ENCODE measurements at regions not wholly inside any gene's neighbourhood (a gene's known extent, or its start where the extent isn't known, plus 50 kb on each side); places are given as distances from the start of the nearest gene placed in this dataset.

DNA sequence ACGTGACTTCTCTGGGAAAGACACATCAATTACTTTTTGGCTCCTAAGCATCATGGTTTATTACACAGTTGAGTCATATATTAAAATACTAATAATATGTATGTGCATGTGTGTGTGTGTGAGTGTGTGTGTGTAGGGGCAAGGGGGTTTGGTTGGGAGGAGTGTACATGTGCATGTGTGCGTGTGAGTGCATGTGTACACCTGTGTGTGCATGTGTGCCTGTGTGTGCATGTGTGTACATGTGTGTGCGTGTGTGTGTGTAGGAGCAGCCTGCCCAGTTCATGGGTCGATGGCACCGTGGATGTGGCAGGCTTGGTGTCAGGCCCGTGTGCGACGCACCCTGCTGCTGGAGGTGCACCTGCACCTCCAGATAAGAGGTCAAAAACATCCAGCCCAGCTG lies 99.0 kb upstream of the SNTG2 start:
- Histone ChIP-seq H3K4me3 (no peak overlapping the region), H3K36me3 (no peaks in the 10 kb centered on the region), H3K4me1 (no peaks in the 10 kb centered on the region), H3K27me3 (no peaks in the 10 kb centered on the region), H3K27ac (no peak overlapping the region), H3K9me3 (no peaks in the 10 kb centered on the region)
- in situ Hi-C loops (cut with MboI; ENCODE audit: low pct_ligation_motif_present in 1 of 4, low pct_unique_long_range_greater_than_20kb in 1 of 4, low sequenced_read_pairs in 3 of 4), result loop anchor here in 2 of 4 donors (10.0 kb wide), 1 partner anchor 693 kb away; no protein-coding TSS in a partner anchor
- no peak for DNase-seq
- TF ChIP-seq POLR2AphosphoS5 (IDR thresholded peaks at IDR 0.05), result no peak
- no peak for TF ChIP-seq EP300 (IDR thresholded peaks at IDR 0.05; ENCODE audit: low read depth)
- TF ChIP-seq, protein P1, sequence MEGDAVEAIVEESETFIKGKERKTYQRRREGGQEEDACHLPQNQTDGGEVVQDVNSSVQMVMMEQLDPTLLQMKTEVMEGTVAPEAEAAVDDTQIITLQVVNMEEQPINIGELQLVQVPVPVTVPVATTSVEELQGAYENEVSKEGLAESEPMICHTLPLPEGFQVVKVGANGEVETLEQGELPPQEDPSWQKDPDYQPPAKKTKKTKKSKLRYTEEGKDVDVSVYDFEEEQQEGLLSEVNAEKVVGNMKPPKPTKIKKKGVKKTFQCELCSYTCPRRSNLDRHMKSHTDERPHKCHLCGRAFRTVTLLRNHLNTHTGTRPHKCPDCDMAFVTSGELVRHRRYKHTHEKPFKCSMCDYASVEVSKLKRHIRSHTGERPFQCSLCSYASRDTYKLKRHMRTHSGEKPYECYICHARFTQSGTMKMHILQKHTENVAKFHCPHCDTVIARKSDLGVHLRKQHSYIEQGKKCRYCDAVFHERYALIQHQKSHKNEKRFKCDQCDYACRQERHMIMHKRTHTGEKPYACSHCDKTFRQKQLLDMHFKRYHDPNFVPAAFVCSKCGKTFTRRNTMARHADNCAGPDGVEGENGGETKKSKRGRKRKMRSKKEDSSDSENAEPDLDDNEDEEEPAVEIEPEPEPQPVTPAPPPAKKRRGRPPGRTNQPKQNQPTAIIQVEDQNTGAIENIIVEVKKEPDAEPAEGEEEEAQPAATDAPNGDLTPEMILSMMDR (IDR thresholded peaks at IDR 0.05), result no peak
- no peak for TF ChIP-seq POLR2A (IDR thresholded peaks at IDR 0.05)
- intact Hi-C loops (cut with DNase I; ENCODE audit: low total_unique reads), result no loop called here
- 78 to 95% methylated on average over 2 to 8 of the region's 8 CpGs for WGBS, 2 donors (ENCODE audit: low coverage in 1 of 2)

DNA sequence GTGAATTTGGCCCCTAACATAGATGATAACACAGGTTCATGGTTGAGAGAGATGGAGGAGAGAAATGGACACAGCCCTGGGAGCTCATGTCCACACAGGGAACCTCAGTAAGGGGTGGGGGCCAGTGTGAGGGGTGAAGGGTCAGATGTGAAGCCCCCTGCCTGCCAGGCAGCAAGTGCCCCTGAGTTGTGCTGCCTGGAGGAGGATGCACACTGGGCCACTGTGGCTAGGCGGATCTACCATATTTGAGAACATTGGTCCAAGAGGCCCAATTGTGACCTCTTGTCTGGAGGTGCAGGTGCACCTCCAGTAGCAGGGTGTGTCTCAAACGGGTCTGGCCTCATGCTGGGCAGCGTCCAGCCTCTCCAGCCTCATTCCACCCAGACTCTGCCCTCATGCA lies 99.6 kb upstream of the SNTG2 start:
- DNase-seq, result no peak
- Histone ChIP-seq H3K9me3 (no peaks in the 10 kb centered on the region), H3K36me3 (no peaks in the 10 kb centered on the region), H3K27me3 (no peaks in the 10 kb centered on the region), H3K4me1 (no peaks in the 10 kb centered on the region), H3K4me3 (no peak overlapping the region), H3K27ac (no peak overlapping the region)
- intact Hi-C loops (cut with DNase I; ENCODE audit: low total_unique reads), result no loop called here
- in situ Hi-C loops (cut with MboI; ENCODE audit: low pct_ligation_motif_present in 1 of 4, low pct_unique_long_range_greater_than_20kb in 1 of 4, low sequenced_read_pairs in 3 of 4), result loop anchor here in 2 of 4 donors (10.0 kb wide), 1 partner anchor 694 kb away; no protein-coding TSS in a partner anchor
- 55% methylated on average over 3 of the region's 3 CpGs; no CpG with 5 or more reads in 1 of the 2 donors for WGBS, 2 donors (ENCODE audit: low coverage in 1 of 2)
- no peak for TF ChIP-seq EP300 (IDR thresholded peaks at IDR 0.05; ENCODE audit: low read depth)
- TF ChIP-seq, protein P1 (IDR thresholded peaks at IDR 0.05), result no peak
- no peak for TF ChIP-seq POLR2AphosphoS5 (IDR thresholded peaks at IDR 0.05)

DNA sequence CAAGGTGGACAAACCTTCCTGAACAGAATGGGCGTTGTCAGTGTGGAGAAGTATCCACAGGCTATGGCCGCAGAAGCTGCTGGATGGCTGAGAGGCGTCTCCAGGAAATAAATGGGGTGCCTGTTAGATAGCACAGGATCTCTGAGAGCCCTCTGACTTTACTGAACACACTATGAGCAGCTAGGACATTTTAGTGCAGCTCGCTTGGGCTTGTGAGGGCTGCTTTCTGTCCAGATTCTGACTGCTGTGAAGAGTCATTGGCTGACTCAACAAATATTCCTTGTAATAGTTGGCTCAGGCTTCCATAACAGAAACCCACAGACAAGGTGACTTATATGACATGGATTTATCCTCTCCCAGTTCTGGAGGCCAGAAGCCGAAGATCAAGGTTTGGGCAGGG lies 100.2 kb upstream of the SNTG2 start:
- Histone ChIP-seq H3K27ac (no peak overlapping the region), H3K36me3 (no peaks in the 10 kb centered on the region), H3K4me1 (no peaks in the 10 kb centered on the region), H3K4me3 (no peak overlapping the region), H3K27me3 (no peaks in the 10 kb centered on the region), H3K9me3 (no peaks in the 10 kb centered on the region)
- in situ Hi-C loops (cut with MboI; ENCODE audit: low pct_ligation_motif_present in 1 of 4, low pct_unique_long_range_greater_than_20kb in 1 of 4, low sequenced_read_pairs in 3 of 4) (loop anchor here in 2 of 4 donors (10.0 kb wide), 1 partner anchor 694 kb away; no protein-coding TSS in a partner anchor), intact Hi-C loops (cut with DNase I; ENCODE audit: low total_unique reads) (loop anchor here (1.0 kb wide), 1 partner anchor 9 kb away; no protein-coding TSS in a partner anchor)
- 67 to 80% methylated on average over 1 to 5 of the region's 5 CpGs for WGBS, 2 donors (ENCODE audit: low coverage in 1 of 2)
- TF ChIP-seq POLR2A (IDR thresholded peaks at IDR 0.05), result no peak
- TF ChIP-seq POLR2AphosphoS5 (IDR thresholded peaks at IDR 0.05), result no peak
- TF ChIP-seq, protein P1 (IDR thresholded peaks at IDR 0.05), result no peak
- no peak for TF ChIP-seq EP300 (IDR thresholded peaks at IDR 0.05; ENCODE audit: low read depth)
- DNase-seq, result no peak

DNA sequence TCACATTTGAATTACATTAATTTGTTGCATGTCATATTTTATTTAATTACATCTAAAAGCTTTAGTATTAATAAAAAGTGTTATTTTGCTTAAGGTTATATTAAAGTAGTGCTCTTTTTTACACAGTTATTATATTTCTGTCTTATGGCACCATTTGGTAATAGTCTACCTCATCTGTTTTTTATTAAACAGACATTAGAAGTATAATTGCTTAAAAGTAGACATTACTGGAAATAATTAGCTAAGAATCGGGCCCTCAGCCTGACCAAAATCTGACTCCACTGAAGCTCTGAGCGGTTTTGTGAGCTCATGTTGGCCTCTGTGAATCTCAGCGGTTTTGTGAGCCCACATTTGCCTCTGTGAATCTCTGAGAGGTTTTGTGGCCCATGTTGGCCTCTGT lies 102.5 kb upstream of the SNTG2 start:
- intact Hi-C loops (cut with DNase I; ENCODE audit: low total_unique reads), result no loop called here
- Histone ChIP-seq H3K27ac (no peak overlapping the region), H3K4me1 (no peaks in the 10 kb centered on the region), H3K4me3 (no peak overlapping the region), H3K36me3 (no peaks in the 10 kb centered on the region), H3K27me3 (no peaks in the 10 kb centered on the region), H3K9me3 (no peaks in the 10 kb centered on the region)
- DNase-seq, result no peak
- TF ChIP-seq POLR2AphosphoS5 (IDR thresholded peaks at IDR 0.05), result no peak
- no peak for TF ChIP-seq EP300 (IDR thresholded peaks at IDR 0.05; ENCODE audit: low read depth)
- TF ChIP-seq, protein P1 (IDR thresholded peaks at IDR 0.05), result no peak
- TF ChIP-seq POLR2A (IDR thresholded peaks at IDR 0.05), result no peak
- in situ Hi-C loops (cut with MboI; ENCODE audit: low pct_ligation_motif_present in 1 of 4, low pct_unique_long_range_greater_than_20kb in 1 of 4, low sequenced_read_pairs in 3 of 4), result no loop called here
- 75 to 82% methylated on average over 2 to 3 of the region's 3 CpGs for WGBS, 2 donors (ENCODE audit: low coverage in 1 of 2)
